ENCODE measurements at regions not wholly inside any gene's neighbourhood (a gene's known extent, or its start where the extent isn't known, plus 50 kb on each side); places are given as distances from the start of the nearest gene placed in this dataset.

DNA sequence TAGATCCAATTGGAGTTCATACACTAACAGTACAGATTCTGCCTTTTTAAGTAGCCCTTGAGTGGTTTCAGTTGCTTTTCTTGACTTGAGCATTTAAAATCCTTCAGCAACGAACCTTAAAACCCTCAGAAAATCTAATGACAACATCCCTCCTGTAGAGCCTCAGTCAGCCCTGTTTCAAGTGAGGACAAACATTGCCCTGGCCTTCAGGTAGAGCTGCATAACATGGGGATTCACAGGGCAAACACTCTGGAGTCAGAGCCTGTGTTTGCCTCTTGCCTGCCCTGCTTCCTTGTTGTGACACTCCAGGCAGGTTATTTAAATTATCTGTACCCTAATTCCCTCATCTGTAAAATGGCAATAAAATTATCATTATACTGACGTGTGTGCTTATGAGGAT lies 96.1 kb upstream of the KCNA3 start:
- no peak overlapping the region for H3K27ac ChIP-seq (ENCODE audit: low read depth, low read length)
- no peak for TF ChIP-seq CTCF (conservative IDR thresholded peaks at IDR 0.05)
- no peak overlapping the region for H3K27ac Mint-ChIP-seq
- H3K4me1 Mint-ChIP-seq, result no peaks in the 10 kb centered on the region
- 40 to 67% methylated on average over 1 of the region's 2 CpGs for WGBS, 2 experiments (ENCODE audit: insufficient coverage in 1 of 2, insufficient read length in 1 of 2)
- no peak overlapping the region for H3K4me3 Mint-ChIP-seq
- H3K4me3 ChIP-seq (ENCODE audit: low read length), result no peak overlapping the region
- H3K9me3 Mint-ChIP-seq, result peaks cover 6% of the 10 kb centered on the region
- DNase-seq, result no peak
- H3K36me3 Mint-ChIP-seq (ENCODE audit: low read depth), result no peaks in the 10 kb centered on the region
- H3K9me3 ChIP-seq (ENCODE audit: control insufficient read depth, low read length), result no peaks in the 10 kb centered on the region
- H3K4me1 ChIP-seq (ENCODE audit: control insufficient read depth, insufficient read depth, low read length), result peaks cover 4% of the 10 kb centered on the region
- H3K27me3 Mint-ChIP-seq (ENCODE audit: insufficient read depth), result peaks cover 27% of the 10 kb centered on the region
- H3K36me3 ChIP-seq (ENCODE audit: control insufficient read depth, insufficient read depth, low read length), result no peaks in the 10 kb centered on the region
- H3K27me3 ChIP-seq (ENCODE audit: control insufficient read depth, insufficient read depth, low read length, poor library complexity, severe bottlenecking), result peaks cover 54% of the 10 kb centered on the region
- no peak overlapping the region for H3K9ac ChIP-seq (ENCODE audit: extremely low read depth, low read length, poor library complexity, severe bottlenecking)

GRCh38 chr1:110768605-110769004 lies 93.9 kb upstream of the KCNA3 start:
- peaks cover 12% of the 10 kb centered on the region for H3K27me3 Mint-ChIP-seq (ENCODE audit: insufficient read depth)
- H3K27ac Mint-ChIP-seq, result no peak overlapping the region
- no peak for TF ChIP-seq CTCF (conservative IDR thresholded peaks at IDR 0.05)
- no peaks in the 10 kb centered on the region for H3K36me3 Mint-ChIP-seq (ENCODE audit: low read depth)
- Histone ChIP-seq H3K9me3 (ENCODE audit: control insufficient read depth, low read length) (no peaks in the 10 kb centered on the region), H3K9ac (ENCODE audit: extremely low read depth, low read length, poor library complexity, severe bottlenecking) (no peak overlapping the region), H3K4me1 (ENCODE audit: control insufficient read depth, insufficient read depth, low read length) (peaks cover 4% of the 10 kb centered on the region), H3K4me3 (ENCODE audit: low read length) (no peak overlapping the region), H3K27ac (ENCODE audit: low read depth, low read length) (no peak overlapping the region), H3K36me3 (ENCODE audit: control insufficient read depth, insufficient read depth, low read length) (no peaks in the 10 kb centered on the region), H3K27me3 (ENCODE audit: control insufficient read depth, insufficient read depth, low read length, poor library complexity, severe bottlenecking) (peaks cover 38% of the 10 kb centered on the region)
- H3K4me3 Mint-ChIP-seq, result no peak overlapping the region
- H3K9me3 Mint-ChIP-seq, result peaks cover 6% of the 10 kb centered on the region
- 61% methylated on average over 2 of the region's 2 CpGs; no CpG with 5 or more reads in 1 of the 2 experiments for WGBS, 2 experiments (ENCODE audit: insufficient coverage in 1 of 2, insufficient read length in 1 of 2)
- no peak for DNase-seq
- no peaks in the 10 kb centered on the region for H3K4me1 Mint-ChIP-seq

GRCh38 chr1:110766336-110766647 lies 91.6 kb upstream of the KCNA3 start:
- Mint-ChIP-seq H3K4me1 (no peaks in the 10 kb centered on the region), H3K4me3 (no peak overlapping the region), H3K9me3 (no peaks in the 10 kb centered on the region), H3K27ac (no peak overlapping the region), H3K27me3 (ENCODE audit: insufficient read depth) (peaks cover 8% of the 10 kb centered on the region), H3K36me3 (ENCODE audit: low read depth) (no peaks in the 10 kb centered on the region)
- Histone ChIP-seq H3K27ac (ENCODE audit: low read depth, low read length) (no peak overlapping the region), H3K27me3 (ENCODE audit: control insufficient read depth, insufficient read depth, low read length, poor library complexity, severe bottlenecking) (peaks cover 31% of the 10 kb centered on the region), H3K4me3 (ENCODE audit: low read length) (no peak overlapping the region), H3K9me3 (ENCODE audit: control insufficient read depth, low read length) (no peaks in the 10 kb centered on the region), H3K36me3 (ENCODE audit: control insufficient read depth, insufficient read depth, low read length) (no peaks in the 10 kb centered on the region), H3K9ac (ENCODE audit: extremely low read depth, low read length, poor library complexity, severe bottlenecking) (no peak overlapping the region), H3K4me1 (ENCODE audit: control insufficient read depth, insufficient read depth, low read length) (peaks cover 4% of the 10 kb centered on the region)
- no peak for TF ChIP-seq CTCF (conservative IDR thresholded peaks at IDR 0.05)
- DNase-seq, result no peak
- no CpG with 5 or more reads among the region's 1 CpG for WGBS, 2 experiments (ENCODE audit: insufficient coverage in 1 of 2, insufficient read length in 1 of 2)
